GM23338 (cell line): ENCODE measurements at regions not wholly inside any gene's neighbourhood (a gene's known extent, or its start where the extent isn't known, plus 50 kb on each side); places are given as distances from the start of the nearest gene placed in this dataset.

Experiments used
- CREB1 ChIP-seq: fragments of 250-450 bp; sonication (Bioruptor Pico); IDR thresholded peaks from 2 replicates; pipeline ENCODE4 v1.5.0; 2020; ENCODE audit warnings: low read depth, mild to moderate bottlenecking, moderate library complexity
- CTCF ChIP-seq, 2 experiments: fragments of 200-600 bp in 1 of 2; sonication (generic) in 1 of 2; conservative IDR thresholded peaks; 2 replicates each; pipeline versions ENCODE4 v1.5.1 to v1.6.1; 2016 to 2017; ENCODE audit warnings: antibody characterized with exemption in 2 of 2, low read depth in 2 of 2, mild to moderate bottlenecking in 2 of 2, moderate library complexity in 1 of 2
- EZH2phosphoT487 ChIP-seq: fragments of 200-600 bp; sonication (generic); IDR thresholded peaks from one replicate; pipeline ENCODE4 v1.8.1; 2018; ENCODE audit warnings: antibody characterized with exemption; ENCODE audit not compliant: unreplicated experiment
- NANOG ChIP-seq: IDR thresholded peaks from 2 replicates; pipeline ENCODE4 v1.6.1; 2016; ENCODE audit warnings: antibody characterized with exemption, borderline replicate concordance
- POLR2AphosphoS5 ChIP-seq: IDR thresholded peaks from 2 replicates; pipeline ENCODE4 v1.6.1; 2016; ENCODE audit warnings: antibody characterized with exemption, low read depth
- STAT1 ChIP-seq: IDR thresholded peaks from one replicate; pipeline ENCODE4 v1.6.1; 2016; ENCODE audit warnings: antibody characterized with exemption; ENCODE audit not compliant: unreplicated experiment
- ZNF114 ChIP-seq: fragments of 250-450 bp; sonication (Bioruptor Pico); IDR thresholded peaks from 2 replicates; pipeline ENCODE4 v1.5.0; 2020; ENCODE audit warnings: mild to moderate bottlenecking, moderate library complexity
- ZNF331 ChIP-seq: fragments of 250-450 bp; sonication (Bioruptor Pico); IDR thresholded peaks from 2 replicates; pipeline ENCODE4 v1.5.0; 2020; ENCODE audit warnings: low read depth, mild to moderate bottlenecking, moderate library complexity
- TF ChIP-seq, protein P1 (sequence below): fragments of 250-450 bp; sonication (Bioruptor Pico); IDR thresholded peaks from 2 replicates; pipeline ENCODE4 v1.5.0; 2020; ENCODE audit warnings: mild to moderate bottlenecking, moderate library complexity
- TF ChIP-seq, protein P2 (sequence below): IDR thresholded peaks from 2 replicates; pipeline ENCODE4 v1.6.1; 2016; ENCODE audit warnings: antibody characterized with exemption

- TF ChIP-seq, protein P1, sequence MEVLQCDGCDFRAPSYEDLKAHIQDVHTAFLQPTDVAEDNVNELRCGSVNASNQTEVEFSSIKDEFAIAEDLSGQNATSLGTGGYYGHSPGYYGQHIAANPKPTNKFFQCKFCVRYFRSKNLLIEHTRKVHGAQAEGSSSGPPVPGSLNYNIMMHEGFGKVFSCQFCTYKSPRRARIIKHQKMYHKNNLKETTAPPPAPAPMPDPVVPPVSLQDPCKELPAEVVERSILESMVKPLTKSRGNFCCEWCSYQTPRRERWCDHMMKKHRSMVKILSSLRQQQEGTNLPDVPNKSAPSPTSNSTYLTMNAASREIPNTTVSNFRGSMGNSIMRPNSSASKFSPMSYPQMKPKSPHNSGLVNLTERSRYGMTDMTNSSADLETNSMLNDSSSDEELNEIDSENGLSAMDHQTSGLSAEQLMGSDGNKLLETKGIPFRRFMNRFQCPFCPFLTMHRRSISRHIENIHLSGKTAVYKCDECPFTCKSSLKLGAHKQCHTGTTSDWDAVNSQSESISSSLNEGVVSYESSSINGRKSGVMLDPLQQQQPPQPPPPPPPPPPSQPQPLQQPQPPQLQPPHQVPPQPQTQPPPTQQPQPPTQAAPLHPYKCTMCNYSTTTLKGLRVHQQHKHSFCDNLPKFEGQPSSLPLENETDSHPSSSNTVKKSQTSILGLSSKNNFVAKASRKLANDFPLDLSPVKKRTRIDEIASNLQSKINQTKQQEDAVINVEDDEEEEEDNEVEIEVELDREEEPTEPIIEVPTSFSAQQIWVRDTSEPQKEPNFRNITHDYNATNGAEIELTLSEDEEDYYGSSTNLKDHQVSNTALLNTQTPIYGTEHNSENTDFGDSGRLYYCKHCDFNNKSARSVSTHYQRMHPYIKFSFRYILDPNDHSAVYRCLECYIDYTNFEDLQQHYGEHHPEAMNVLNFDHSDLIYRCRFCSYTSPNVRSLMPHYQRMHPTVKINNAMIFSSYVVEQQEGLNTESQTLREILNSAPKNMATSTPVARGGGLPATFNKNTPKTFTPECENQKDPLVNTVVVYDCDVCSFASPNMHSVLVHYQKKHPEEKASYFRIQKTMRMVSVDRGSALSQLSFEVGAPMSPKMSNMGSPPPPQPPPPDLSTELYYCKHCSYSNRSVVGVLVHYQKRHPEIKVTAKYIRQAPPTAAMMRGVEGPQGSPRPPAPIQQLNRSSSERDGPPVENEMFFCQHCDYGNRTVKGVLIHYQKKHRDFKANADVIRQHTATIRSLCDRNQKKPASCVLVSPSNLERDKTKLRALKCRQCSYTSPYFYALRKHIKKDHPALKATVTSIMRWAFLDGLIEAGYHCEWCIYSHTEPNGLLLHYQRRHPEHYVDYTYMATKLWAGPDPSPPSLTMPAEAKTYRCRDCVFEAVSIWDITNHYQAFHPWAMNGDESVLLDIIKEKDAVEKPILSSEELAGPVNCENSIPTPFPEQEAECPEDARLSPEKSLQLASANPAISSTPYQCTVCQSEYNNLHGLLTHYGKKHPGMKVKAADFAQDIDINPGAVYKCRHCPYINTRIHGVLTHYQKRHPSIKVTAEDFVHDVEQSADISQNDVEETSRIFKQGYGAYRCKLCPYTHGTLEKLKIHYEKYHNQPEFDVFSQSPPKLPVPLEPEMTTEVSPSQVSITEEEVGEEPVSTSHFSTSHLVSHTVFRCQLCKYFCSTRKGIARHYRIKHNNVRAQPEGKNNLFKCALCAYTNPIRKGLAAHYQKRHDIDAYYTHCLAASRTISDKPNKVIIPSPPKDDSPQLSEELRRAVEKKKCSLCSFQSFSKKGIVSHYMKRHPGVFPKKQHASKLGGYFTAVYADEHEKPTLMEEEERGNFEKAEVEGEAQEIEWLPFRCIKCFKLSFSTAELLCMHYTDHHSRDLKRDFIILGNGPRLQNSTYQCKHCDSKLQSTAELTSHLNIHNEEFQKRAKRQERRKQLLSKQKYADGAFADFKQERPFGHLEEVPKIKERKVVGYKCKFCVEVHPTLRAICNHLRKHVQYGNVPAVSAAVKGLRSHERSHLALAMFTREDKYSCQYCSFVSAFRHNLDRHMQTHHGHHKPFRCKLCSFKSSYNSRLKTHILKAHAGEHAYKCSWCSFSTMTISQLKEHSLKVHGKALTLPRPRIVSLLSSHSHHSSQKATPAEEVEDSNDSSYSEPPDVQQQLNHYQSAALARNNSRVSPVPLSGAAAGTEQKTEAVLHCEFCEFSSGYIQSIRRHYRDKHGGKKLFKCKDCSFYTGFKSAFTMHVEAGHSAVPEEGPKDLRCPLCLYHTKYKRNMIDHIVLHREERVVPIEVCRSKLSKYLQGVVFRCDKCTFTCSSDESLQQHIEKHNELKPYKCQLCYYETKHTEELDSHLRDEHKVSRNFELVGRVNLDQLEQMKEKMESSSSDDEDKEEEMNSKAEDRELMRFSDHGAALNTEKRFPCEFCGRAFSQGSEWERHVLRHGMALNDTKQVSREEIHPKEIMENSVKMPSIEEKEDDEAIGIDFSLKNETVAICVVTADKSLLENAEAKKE = no peak
- TF ChIP-seq CREB1 (CRISPR knock-in tag) = no peak
- no peak for TF ChIP-seq EZH2phosphoT487
- no peak for TF ChIP-seq STAT1
- TF ChIP-seq, protein P2, sequence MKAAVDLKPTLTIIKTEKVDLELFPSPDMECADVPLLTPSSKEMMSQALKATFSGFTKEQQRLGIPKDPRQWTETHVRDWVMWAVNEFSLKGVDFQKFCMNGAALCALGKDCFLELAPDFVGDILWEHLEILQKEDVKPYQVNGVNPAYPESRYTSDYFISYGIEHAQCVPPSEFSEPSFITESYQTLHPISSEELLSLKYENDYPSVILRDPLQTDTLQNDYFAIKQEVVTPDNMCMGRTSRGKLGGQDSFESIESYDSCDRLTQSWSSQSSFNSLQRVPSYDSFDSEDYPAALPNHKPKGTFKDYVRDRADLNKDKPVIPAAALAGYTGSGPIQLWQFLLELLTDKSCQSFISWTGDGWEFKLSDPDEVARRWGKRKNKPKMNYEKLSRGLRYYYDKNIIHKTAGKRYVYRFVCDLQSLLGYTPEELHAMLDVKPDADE = no peak
- no peak for TF ChIP-seq NANOG
- no peak for TF ChIP-seq ZNF114
- TF ChIP-seq CTCF (conservative IDR thresholded peaks at IDR 0.05; ENCODE audit: low read depth in 2 of 2) = no peak
- TF ChIP-seq POLR2AphosphoS5 = no peak
- TF ChIP-seq ZNF331 = no peak
Measured at GRCh38 chr6:117210279-117210678, 55.1 kb upstream of the VGLL2 start (continued).
